ENCODE measurements at regions not wholly inside any gene's neighbourhood (a gene's known extent, or its start where the extent isn't known, plus 50 kb on each side); places are given as distances from the start of the nearest gene placed in this dataset.

DNA sequence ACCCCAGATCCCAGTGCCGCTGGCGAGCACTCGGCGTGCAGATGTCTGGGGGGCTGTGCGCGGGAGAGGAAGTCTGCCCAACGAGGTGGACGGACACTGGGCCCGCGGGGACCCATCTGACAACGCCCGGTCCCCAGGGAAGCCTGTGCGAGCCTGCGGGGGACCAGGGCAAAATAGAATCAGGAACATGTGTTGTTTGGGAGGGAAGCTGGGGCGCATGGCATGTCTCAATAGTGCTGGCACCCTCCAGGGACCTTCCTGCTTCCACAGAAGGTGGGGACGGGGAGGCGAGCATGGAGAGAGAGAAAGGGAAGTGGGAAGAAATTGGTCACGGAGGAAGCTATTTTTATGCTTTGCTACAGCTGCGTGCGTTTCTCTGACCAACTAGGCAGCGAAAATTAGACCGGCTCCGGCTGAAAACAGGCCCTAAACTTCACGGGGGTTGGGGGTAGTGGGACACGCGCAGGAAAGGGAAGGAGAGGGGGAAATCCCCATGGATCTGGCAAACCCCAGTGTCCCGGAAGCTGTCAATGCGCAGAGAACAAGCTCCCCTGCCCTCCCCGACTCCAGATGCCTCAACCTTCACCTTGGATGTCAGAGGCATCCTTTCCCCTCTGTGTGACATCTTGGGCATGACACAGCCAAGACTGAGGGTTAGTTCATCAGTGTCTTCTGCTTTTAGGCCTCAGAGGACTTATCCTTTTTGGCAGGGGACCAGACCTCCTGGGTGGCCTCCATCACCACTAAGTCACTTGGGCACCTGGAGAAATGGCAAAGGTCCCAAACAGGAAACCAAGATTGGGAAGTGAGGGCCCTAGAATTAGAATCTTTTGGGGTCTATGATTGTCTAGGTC, 169.8 kb upstream of the BCOR start:
- DNase-seq: no peak

DNA sequence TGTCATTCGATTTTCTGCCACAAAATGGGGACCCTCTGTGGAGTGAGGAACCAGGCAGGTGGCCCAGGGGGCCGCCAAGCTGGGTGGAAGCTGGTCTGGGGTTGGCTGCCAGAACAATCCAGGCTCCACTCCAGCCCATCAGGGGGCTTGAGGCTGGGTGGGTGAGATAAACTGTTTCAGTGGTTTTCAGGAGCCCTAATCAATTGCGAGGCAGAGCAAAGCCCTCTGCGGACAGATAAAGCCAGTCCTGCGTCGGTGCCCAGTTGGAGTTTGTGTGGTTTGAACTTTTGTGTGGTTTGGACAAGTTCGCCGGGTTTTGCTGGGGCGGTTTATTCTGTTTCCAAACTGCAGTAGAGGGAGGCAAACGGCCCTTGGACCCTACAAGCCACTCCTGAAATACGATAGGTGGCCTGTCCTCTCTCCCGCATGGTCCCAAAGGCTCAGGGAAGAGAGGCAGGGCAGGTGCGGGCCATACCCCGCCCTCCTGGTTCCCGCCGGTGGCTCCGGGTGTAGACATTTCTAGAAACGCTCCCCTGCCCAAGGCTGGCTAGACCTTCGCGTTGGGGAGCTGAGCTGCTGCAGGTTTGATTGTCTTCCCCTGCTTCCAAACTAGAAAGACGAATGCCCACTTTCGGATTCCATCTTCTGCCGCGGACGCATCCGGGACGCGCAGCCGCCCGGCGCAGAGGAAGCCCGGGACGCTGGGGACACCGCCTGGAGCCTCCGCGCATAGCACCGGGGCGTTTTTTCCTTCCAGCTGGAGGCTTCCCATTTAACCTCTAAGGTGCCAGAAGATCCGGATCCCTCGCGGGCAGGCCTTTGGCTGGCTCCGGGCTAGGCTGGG, 169.0 kb upstream of the BCOR start:
- peak; percentile 60 for DNase-seq

DNA sequence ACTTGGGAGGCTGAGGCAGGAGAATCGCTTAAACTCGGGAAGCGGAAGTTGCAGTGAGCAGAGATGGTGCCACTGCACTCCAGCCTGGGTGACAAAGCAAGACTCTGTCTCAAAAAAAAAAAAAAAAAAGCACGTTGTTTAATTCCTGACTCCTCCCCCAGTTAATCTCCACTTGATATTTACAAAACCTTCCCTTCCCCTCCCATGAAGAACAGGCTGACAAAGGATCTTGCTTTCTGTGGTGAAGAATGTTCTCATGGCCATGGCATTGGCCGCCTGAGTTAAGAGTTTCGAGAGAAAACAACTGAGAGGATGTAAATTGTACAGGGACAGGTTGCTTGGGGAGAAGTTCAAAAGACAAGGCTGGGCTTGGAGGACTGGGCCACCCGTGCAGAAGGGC, 168.2 kb upstream of the BCOR start:
- no peak for DNase-seq

DNA sequence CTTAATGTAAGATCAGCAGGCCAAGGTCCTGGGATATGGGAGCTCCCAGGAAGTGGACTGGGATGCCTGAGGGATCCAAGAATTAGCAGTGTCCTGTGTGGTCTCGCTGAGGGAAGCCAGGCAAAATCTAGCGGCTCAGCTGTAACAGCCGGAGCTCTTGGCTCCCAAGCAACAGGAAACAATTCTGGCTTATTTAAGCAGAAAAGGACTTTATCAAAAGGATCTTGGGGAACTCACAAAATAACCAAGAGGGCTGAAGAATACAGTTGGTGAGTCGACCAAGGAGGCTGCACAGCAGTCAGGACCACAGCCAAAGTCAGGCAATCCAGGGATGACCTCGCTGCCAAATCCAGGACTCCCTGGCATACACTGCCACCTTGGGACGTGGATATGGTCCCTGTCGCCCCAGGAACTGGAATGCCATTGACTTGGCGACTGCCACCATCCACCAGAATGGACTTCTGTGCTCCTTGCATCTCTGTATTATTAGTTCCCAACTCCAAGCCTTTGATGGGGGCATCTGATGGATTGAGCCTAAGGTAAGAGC, 165.3 kb upstream of the BCOR start:
- DNase-seq: no peak

DNA sequence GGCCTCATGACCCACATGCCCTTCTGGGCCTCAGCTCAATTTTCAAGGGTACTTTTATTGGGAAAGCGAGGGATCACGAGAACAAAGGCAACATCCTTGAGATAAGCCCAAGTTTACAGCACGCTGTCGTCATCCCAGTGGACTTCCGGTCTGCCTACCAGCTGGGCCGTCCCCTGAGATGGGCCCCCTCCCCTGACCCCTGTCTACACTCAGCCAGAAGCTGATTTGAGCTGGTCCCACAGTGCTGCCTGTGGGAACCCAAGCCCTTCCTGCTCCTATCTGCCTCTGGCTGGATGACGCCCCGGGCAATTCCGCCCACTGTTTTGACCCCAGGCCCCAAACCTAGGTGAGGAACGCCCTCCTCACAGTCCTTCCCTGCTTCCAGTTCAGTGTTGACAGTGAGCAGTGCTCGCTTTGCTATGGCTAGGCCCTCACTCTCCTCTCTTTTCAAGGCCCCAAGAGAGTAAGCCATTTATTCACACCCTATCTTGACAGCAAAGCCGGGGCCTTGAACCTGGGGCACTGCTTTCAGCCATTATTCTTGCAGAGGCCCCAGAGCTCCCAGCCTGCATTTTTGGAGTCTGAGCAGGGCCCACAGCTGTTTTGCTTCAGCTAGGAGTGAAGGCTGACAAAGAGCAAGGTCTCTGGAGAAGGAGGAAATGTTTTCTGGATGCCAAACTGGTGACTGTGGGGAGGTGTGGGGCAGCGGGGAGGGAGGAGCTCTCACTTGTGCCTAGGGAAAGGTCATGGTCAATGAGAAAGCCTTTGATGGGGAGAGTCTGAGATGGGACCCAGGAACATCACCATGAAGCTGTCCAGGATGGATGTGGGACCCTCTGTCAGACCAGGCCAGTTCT, 164.6 kb upstream of the BCOR start:
- DNase-seq: no peak

DNA sequence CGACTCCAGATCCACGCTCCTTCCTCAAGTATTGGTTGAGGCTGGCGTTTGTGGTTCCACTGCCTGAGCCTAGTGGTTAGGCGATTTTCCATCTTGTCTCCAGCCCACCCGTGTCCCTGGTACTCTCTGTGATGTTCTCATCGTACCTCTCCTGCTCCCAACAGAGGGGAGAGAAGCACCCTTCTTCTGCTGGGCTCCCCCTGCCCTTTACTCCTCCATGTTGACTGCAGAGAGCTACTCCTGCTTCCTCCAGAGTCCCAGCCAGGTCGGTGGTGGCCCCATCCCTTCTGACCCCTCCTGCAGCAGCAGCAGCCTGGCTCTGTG, 164.0 kb upstream of the BCOR start:
- no peak for DNase-seq

DNA sequence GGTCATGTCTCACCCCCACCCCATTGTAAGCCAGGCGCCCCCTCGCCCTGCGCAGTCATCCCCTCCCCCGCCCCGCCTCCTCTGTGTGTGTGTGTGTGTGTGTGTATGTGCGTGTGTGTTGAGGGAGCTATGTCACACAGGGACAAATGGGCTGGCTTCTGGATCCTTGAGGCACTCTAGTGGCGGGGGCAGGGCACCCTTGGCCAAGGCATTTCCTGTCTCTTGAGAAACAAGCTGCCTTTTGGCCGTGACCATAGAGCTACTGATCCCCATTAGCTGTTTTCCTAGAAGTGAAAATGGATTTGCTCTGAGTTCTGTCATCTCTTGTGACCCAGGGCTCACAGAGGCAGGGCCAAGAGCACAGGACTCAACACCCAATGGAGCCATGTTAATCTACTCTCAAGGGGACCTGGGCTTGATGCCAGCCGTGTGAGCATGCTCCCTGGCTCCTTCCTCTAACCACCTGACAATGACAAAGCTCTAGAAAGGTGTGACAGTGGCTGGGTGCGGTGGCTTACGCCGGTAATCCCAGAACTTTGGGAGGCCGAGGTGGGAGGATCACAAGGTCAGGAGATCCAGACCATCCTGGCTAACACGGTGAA, 162.5 kb upstream of the BCOR start:
- DNase-seq: no peak

DNA sequence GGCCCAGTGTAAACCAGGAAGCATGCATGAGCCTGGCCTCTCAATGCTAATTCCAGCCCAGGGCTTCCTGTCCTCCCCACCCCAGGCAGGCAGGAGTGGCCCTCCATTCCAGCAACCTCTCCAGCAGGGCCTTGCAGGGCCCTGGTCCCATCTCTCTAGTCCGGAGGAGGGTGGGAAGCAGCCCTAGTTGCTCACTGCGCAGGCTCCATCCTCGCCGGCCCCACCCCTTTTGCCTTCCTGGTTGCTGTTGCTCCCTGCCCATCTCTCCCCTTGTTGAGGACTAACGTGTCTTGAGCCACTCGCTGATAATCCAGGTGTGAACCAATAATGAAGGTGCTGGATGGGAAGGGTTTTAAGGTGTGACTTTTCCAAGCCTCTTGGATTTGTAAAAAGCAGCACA, 161.2 kb upstream of the BCOR start:
- no peak for DNase-seq

DNA sequence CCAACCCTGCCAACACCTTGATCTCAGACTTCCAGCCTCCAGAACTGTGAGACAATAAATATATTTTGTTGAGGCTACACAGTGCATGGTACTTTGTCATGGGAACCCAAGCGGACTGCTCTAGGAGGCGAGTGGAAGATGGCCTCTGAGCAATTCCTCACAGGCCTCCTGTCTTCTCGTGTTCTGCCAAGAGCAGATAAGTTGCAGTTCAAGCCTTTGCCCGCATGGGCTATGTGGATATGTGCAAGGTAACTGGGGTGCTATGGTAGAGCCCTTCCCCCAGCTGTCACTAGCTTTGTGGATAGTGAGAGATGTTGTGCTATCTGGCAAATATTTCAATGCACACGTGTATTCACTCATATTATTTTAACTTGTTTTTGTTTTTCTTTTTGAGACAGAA, 156.0 kb upstream of the BCOR start:
- DNase-seq: no peak

DNA sequence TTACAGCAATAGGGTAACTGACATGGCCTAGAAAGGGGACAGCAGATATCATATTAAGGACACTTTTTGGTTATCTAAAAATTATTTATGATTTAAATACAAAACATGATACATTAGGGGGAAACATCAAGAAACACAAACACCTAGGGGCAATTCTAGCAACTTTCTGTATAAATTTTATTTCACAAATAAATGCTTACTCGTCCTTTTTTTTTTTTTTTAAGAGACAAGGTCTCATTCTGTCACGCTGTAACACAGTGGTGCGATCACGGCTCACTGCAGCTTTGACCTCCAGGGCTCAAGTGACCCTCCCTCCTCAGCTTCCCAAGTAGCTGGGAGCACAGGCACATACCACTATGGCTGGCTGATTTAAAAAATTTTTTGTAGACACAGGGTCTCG, 151.8 kb upstream of the BCOR start:
- no peak for DNase-seq

DNA sequence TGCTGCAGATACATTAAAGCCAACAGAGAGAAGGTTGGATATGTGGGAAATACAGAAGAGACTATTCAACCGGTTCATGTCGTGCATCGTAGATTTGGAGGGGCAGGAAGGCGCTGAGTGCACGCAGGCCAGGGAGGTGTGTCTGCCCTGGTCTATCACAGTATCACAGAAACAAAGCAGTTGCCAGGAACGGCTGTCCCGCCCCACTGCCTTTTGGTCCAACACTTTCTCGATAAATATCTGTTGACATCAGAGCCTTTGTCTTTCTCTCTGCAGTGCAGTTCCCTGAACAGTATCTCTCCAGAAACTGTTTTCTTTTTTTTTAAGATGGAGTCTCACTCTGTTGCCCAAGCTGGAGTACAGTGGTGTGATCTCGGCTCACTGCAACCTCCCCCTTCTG, 151.1 kb upstream of the BCOR start:
- DNase-seq: no peak

DNA sequence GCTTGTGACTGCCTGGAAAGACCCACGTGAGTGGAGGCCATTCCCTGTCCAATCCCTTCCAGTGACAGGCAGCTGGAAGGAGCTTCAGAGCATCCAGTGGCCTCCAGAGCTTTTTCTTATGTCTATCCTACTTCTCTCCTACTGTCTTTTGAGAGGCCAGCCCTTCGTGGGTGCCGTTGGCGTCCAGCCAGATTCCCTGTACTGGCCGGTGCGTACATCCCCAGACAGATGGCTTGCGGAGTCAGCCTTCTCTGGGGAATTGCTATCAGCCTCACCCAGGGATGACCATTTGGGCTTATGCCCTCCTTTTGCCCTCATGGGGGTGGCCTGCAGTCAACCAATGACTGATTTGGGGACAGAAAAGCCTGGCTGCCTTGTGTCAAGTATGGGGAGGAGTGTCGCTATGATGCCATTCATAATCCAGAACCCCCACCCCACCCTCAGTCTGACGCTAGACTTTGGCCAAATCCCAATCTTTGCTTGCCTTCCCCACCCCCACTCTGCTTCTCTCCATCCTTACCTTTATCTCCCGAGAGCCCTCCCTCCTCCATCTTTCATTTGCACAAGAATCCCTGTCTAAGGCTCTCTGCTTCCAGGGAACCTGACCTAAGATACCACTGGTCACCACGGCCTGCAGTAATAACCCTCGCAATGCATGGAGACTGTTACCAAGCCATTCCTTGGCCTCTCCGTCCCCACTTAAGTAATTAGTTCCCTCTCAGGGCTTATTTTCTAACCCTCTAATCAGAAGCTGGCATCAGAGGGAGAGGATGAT, 150.3 kb upstream of the BCOR start:
- DNase-seq: no peak

DNA sequence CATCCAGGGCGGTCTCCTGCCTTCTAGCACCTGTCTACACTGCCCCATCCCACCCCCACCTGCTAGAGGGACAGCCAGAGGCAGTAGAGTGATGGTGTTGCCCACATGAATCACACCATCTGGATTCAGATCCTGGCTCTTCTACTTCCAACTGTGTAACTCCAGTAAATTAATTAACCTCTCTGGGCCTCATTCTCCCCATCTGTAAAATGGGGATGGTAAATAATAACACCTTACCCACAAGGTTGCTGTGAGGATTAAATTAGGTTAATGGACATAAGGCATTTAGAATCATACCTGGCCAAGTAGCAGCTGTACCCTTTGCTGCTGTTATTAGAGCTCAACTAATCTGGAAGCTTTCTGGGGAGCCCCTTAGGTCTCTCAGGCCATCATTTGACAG, 149.6 kb upstream of the BCOR start:
- DNase-seq: no peak

DNA sequence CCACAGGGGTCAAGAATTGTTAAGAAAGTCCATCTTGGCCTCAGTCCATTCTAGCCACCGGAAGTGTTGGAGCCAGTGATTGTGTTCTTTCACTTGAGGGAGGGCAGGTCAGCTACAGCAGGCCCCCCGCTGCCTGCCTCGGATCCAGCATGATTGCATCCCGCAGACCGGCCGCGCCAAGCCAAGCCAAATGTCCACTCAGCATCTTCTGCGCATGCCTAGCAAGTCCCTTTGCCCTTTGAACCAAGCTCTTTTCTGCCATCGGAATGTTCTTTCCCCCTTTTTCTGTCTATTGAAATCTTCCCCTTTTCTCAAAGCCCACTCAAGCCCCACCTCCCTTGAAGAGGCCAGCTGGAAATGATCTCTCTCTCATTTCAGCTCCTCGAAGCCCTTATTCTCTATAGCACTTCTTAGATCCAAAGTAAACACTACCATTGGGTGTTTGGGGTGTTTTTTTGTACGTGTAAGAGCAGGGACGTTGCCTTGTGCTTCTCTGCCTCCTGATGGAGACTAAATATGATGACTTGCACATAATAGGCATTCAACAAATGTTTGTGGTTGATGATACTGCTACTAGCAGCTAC, 147.8 kb upstream of the BCOR start:
- peak; percentile 23 for DNase-seq

DNA sequence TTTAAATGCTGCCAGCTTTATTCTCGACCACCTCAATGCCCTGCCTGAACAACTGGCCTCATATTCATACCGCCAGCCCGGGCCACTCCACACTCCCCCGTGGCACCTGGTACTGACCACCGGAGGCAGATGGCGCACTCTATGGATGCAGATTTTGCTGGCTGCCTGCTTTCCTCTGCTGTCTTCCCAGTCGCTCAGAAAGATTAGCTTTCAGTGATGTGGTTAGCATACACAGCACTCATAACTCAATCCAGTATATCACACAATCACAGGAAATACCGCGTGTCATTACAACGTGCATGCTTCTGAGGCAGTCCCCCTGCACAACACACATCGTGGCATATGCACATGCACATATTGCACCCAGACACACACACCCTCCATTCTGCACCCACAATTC, 147.2 kb upstream of the BCOR start:
- DNase-seq: no peak

DNA sequence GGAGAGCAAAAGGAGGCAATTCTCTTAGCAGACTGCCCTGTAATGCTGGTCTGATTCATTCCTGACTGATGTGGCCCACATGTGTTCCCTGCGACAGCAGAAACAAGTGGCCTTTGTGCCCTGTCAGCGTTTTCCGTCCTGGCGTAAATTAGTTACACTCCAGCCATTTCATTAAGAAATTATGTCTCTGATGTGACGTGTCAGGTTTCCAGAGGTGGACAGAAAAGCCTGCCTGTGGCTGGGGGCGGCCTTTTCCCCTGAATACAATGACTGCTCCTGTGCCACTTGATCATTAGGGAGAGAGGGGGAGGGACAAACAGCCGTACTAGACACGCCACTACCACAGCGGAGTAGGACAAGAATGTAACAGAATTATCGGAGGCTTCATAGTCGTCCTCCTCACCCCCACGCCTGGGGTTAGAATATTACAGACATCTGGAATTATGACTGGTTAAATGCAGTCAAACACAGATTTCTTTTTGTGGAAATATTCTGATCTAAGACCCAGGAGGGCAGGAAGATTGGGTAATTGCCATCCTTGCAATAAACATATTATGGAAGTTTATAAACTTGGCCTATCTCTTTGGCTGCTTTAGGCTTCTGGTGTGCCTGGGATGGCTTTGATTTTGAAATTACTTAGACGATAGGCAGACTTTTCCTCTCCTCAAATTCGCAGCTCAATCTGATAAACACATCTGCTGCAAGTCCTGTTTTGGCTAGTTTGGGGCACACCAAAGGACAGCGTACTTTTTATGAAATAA, 146.2 kb upstream of the BCOR start:
- DNase-seq: no peak

DNA sequence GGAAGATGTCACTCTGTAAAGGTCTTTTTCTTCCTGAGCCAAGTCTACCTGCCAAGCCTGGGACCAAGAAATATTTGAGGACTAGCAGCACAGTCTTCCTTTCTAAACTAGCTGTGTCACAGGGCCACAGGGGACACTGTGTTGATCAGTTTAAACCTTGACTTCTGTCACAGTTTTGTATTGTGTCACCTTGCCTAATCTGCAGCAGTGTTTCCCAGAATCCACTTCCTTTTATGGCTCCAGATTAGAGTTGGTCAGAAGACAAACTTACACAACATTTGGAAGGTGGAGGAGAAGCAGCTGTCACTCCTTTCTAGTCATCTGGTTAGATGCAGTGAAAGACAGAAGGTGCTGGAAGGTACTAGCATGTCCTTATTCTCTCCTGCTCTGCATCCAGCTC, 143.1 kb upstream of the BCOR start:
- no peak for DNase-seq

DNA sequence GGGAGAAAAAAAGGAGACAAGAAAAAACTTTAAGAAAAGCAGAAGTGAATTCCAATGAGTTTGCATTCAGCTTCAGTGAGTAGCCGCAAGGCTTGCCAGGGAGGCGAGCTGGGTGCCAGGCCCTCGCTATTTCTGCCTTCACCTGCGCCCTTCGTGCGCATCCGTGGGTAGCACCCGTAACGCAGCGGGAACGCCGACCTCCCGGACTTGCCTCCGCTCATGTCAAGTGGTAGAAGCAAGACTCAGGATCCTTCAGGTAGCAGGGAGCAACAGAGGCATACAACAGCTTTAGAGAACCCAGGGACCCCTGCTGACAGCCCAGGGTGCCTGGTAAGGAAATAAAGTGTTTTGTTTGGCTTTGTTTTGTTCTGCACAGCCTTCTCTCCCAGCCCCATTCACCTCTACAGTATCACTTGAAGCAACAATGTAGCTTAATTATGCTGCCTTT, 140.0 kb upstream of the BCOR start:
- no peak for DNase-seq

DNA sequence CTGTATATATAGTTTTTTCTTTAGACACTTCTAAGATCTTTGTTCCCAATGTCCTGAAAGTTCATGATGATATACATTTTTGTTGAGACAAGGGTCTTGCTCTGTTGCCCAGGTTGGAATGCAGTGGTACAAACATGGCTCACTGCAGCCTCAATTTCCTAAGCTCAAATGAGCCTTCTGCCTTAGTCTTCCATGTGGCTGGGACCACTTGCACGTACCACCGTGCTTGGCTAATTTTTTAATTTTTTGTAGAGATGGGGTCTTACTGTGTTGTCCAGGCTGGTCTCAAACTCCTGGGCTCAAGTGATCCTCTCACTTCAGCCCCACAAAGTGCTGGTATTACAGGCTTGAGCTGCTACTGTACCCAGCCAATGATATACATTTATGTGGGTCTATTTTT, 132.9 kb upstream of the BCOR start:
- DNase-seq: no peak

DNA sequence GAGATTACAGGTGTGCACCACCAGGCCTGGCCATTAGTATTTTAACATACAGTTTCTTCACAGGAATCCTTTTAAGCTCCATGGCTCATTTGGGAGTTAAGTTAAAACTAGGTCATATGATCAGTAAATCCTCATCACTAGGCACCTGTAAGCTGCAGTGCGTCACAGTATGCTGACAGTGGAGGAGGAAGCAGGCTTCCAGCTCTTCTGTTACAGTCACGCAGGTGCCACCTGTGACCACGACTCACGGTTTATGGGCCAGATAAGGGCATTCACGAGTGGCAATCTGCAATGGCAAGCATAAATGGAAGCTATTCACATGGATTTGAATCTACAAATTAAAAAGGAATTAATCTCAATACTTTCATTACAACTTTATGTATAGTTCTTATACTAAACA, 129.4 kb upstream of the BCOR start:
- DNase-seq: no peak

DNA sequence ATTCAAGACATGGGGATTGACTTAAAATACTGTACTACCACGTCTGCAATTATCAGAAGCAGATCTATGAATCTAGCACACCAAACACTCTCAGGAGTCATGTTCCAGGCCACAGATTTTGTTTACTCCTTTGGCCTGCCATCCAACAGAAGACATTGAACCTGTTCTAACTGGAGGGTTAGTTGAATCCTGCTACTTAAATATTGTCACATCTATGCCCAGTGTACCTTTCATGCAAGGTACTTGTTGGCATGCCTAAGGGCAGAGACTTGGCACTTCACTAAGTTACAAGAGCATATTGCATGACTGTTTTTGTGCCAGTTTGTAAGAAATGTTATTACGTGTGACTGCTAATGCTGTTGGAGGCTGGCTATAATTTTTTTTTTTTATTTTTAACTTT, 126.9 kb upstream of the BCOR start:
- DNase-seq: no peak
